Heart left ventricle (tissue), 16 donors: ENCODE measurements at regions not wholly inside any gene's neighbourhood (a gene's known extent, or its start where the extent isn't known, plus 50 kb on each side); places are given as distances from the start of the nearest gene placed in this dataset.
A peak's percentile ranks its signal among the peaks of the same experiment; 100 is the strongest.

ENCODE experiments used
- ATAC-seq, 4 donors: fragments of 200-7000 bp; cut with Tn5 transposase; one replicate each; pipeline ENCODE4 v1.9.1; 2020 to 2022; ENCODE audit warnings: moderate library complexity in 4 of 4, mild to moderate bottlenecking in 3 of 4, moderate number of reproducible peaks in 1 of 4
- DNase-seq, 5 donors: peaks; one replicate each; pipeline ENCODE4 v3.0.0-alpha.2; 2020
- H3K27ac ChIP-seq, 12 donors: fragments of 200-600 bp; sonication (generic) in 4 of 12; one replicate each; pipeline versions ENCODE4 v1.5.0 to v1.8.0; 2016 to 2022; ENCODE audit warnings: mild to moderate bottlenecking in 2 of 12
- H3K27me3 ChIP-seq, 9 donors: fragments of 200-600 bp; sonication (generic) in 2 of 9; one replicate each; pipeline versions ENCODE4 v1.5.1 to v1.8.0; 2016 to 2022; ENCODE audit warnings: mild to moderate bottlenecking in 3 of 9
- H3K36me3 ChIP-seq, 9 donors: fragments of 200-600 bp; sonication (generic) in 2 of 9; one replicate each; pipeline versions ENCODE4 v1.5.0 to v1.8.0; 2018 to 2022; ENCODE audit warnings: mild to moderate bottlenecking in 2 of 9
- H3K4me1 ChIP-seq, 12 donors: fragments of 200-600 bp; sonication (generic) in 4 of 12; one replicate each; pipeline versions ENCODE4 v1.5.0 to v1.8.0; 2016 to 2022; ENCODE audit warnings: mild to moderate bottlenecking in 3 of 12
- H3K4me3 ChIP-seq, 12 donors: fragments of 200-600 bp; sonication (generic) in 4 of 12; one replicate each; pipeline versions ENCODE4 v1.5.0 to v1.8.0; 2017 to 2022; ENCODE audit warnings: mild to moderate bottlenecking in 9 of 12, moderate library complexity in 4 of 12
- H3K9me3 ChIP-seq, 12 donors: fragments of 200-600 bp; sonication (generic) in 4 of 12; one replicate each; pipeline versions ENCODE4 v1.5.0 to v1.8.0; 2016 to 2022; ENCODE audit warnings: mild to moderate bottlenecking in 1 of 12
- POLR2A ChIP-seq, 2 donors: fragments of 450-650 bp; IDR thresholded peaks; one replicate each; pipeline ENCODE4 v1.6.1; 2017; ENCODE audit warnings: antibody characterized with exemption in 2 of 2, mild to moderate bottlenecking in 2 of 2, moderate library complexity in 2 of 2
- WGBS, 4 donors: extraction: QIAGEN DNeasy Blood & Tissue Kit in 2 of 4; methylation state at CpG; one replicate each; pipeline versions ENCODE4 v1.1.5 to v1.1.7; 2013 to 2018; 5-methylcytosine and 5-hydroxymethylcytosine counted together
- intact Hi-C, 10 donors: fragments of 100-400 bp; cut with DNase I; formaldehyde crosslinking; loops; one replicate each; pipeline versions ENCODE4 v1.11.1 to v1.14.2; 2022
- TF ChIP-seq, protein P1 (sequence below), 12 donors: fragments of 200-600 bp; sonication (generic) in 4 of 12; IDR thresholded peaks; one replicate each; pipeline versions ENCODE4 v1.5.0 to v1.8.0; 2018 to 2022; ENCODE audit warnings: antibody characterized with exemption in 12 of 12, mild to moderate bottlenecking in 5 of 12
- donor health status: ischemic (EF 13 %, LVEDD 7.1; RV severe dilation, severe dysfunction).
- donor health status: healthy with polysubstance abuse.
- donor health status: DM: no; HTN: yes; CAD: no.
- donor health status: DM: no; HTN: no; CAD: no.
- donor health status: ischemic (EF 25% LVEDD 6.9; RV normal size, moderate dysfunction).
- donor health status: ischemic (EF 25% LVEDD 5.7; RV mildly dilated, moderate dysfunction).
- donor health status: healthy.
- donor health status: DM: yes; HTN: yes; CAD: no.
- donor health status: ischemic (EF 35%, LVEDD 5.7; RV mildly dilated, moderate dysfunction).
- donor health status: nonischemic (EF 11% LVEDD 7.7; RV severe dilation, severe dysfunction).
- donor health status: DM: yes; HTN: yes; CAD: no.
- donor health status: PGD.
- donor health status: ischemic (EF 29% LVEDD 5.4; RV normal size, mild dysfunction).
- donor health status: nonischemic (EF 23%, LVEDD 6.1; RV moderate dilation, normal function).

DNA sequence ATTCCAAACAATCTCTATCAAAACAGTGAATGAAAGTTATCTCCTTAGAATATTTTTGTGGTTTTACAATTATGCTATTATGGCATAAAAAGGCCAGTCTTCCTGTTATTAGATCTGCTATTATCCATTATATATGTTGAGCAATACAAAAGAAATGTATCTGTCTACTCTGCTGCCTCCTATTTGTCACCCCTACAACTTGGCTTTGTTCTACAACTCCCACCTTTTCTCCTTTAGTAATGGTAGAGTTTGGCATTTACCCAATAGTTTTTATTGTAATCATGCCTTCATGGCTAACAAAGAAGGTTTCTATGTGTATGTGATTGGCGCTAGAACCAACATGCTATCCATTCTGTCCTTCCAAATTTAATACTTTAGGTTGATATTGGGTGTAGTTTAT, 189.2 kb upstream of the PRDM9 start:
- no peaks in the 10 kb centered on the region for H3K27me3 ChIP-seq
- H3K36me3 ChIP-seq, result no peaks in the 10 kb centered on the region
- ATAC-seq (no peak), DNase-seq (no peak)
- H3K27ac ChIP-seq, result no peak overlapping the region
- intact Hi-C loops, result no loop called here
- H3K4me1 ChIP-seq, result no peaks in the 10 kb centered on the region
- whole genome bisulfite sequencing, 4 donors, result 93 to 98% (median 96%) methylated on average over 1 of the region's 1 CpG
- H3K9me3 ChIP-seq, result no peaks in the 10 kb centered on the region
- no peak overlapping the region for H3K4me3 ChIP-seq
- TF ChIP-seq, protein P1, sequence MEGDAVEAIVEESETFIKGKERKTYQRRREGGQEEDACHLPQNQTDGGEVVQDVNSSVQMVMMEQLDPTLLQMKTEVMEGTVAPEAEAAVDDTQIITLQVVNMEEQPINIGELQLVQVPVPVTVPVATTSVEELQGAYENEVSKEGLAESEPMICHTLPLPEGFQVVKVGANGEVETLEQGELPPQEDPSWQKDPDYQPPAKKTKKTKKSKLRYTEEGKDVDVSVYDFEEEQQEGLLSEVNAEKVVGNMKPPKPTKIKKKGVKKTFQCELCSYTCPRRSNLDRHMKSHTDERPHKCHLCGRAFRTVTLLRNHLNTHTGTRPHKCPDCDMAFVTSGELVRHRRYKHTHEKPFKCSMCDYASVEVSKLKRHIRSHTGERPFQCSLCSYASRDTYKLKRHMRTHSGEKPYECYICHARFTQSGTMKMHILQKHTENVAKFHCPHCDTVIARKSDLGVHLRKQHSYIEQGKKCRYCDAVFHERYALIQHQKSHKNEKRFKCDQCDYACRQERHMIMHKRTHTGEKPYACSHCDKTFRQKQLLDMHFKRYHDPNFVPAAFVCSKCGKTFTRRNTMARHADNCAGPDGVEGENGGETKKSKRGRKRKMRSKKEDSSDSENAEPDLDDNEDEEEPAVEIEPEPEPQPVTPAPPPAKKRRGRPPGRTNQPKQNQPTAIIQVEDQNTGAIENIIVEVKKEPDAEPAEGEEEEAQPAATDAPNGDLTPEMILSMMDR (IDR thresholded peaks at IDR 0.05), result no peak
- TF ChIP-seq POLR2A (IDR thresholded peaks at IDR 0.05), result no peak

DNA sequence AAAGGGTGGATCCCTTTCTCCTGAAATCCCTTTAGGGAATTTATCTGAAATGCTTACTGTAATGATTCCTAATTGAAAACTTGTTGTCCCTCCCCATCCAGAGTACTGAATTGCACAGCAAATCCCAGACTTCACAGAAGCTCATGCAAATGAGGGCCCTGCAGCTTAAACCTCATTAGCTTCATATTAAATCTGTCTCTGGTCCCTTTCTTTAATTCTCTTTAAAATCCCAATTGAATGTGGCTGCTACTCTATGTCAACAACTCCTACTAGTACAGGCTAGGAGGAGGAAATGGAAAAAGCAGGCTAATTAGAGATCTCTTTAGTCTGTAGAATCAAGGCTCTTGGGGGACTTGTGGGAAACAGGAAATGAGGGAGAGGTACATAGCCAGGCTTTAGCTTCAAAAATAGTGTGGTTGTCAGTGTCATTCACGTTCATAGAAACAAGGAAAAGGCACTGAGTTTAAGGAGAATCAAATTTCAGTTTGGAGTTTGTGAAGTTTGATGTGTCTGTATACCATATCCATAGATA, 191.3 kb upstream of the PRDM9 start:
- ATAC-seq, result no peak
- H3K27me3 ChIP-seq, result no peaks in the 10 kb centered on the region
- no peaks in the 10 kb centered on the region for H3K36me3 ChIP-seq
- peak overlapping the region in 1 of 12 donors; percentile 16 for H3K27ac ChIP-seq
- intact Hi-C loops, result no loop called here
- H3K4me1 ChIP-seq, result no peaks in the 10 kb centered on the region
- no peak overlapping the region for H3K4me3 ChIP-seq
- DNase-seq, result no peak
- H3K9me3 ChIP-seq, result no peaks in the 10 kb centered on the region
- no peak for TF ChIP-seq POLR2A (IDR thresholded peaks at IDR 0.05)
- TF ChIP-seq, protein P1 (IDR thresholded peaks at IDR 0.05), result no peak
- WGBS, 4 donors, result 23 to 35% (median 30%) methylated on average over 1 of the region's 1 CpG

DNA sequence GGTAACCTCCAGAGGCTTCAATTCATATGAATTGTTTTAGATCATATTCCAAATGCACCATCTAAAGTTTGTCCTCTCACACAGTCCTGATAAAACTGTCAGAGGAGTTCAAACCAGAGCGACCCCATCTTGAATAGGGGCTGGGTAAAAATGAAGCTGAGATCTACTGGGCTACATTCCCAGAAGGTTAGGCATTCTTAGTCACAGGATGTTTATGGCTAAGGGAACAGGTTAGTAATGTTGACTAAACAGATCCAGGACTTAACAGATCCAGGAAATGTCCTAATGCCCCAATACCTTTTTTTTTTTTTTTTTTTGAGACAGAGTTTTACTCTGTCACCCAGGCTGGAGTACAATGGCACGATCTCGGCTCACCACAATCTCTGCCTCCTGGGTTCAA, 192.6 kb upstream of the PRDM9 start:
- Histone ChIP-seq H3K4me1 (no peaks in the 10 kb centered on the region), H3K27ac (no peak overlapping the region), H3K27me3 (no peaks in the 10 kb centered on the region), H3K4me3 (no peak overlapping the region), H3K9me3 (no peaks in the 10 kb centered on the region), H3K36me3 (no peaks in the 10 kb centered on the region)
- 80 to 92% (median 83%) methylated on average over 3 of the region's 3 CpGs for WGBS, 4 donors
- TF ChIP-seq, protein P1 (IDR thresholded peaks at IDR 0.05), result no peak
- no peak for TF ChIP-seq POLR2A (IDR thresholded peaks at IDR 0.05)
- no peak for ATAC-seq
- no peak for DNase-seq
- intact Hi-C loops, result no loop called here

DNA sequence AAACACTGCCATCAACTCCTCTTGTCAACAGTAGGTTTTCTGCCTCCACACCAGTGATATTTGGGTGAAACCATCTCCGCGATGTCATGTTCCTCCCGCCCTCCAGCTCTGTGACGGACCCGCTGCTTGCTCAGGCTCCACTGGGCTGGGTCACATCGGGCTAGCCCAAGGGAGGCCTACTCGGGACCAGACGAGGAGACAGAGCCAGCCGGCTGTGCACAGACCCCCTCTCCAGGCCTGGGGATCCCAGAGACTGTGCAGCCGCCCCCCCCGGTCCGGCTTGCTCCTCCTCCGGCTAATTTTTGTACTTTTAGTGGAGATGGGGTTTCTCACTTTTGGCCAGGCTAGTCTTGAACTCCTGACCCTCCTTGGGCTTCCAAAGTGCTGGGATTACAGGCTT, 202.4 kb upstream of the PRDM9 start:
- H3K9me3 ChIP-seq, result peaks cover 0 to 3% (median 0%) of the 10 kb centered on the region in 12 donors
- H3K36me3 ChIP-seq, result no peaks in the 10 kb centered on the region
- no peak for ATAC-seq
- no peaks in the 10 kb centered on the region for H3K4me1 ChIP-seq
- TF ChIP-seq POLR2A (IDR thresholded peaks at IDR 0.05), result no peak
- TF ChIP-seq, protein P1 (IDR thresholded peaks at IDR 0.05), result no peak
- no peak overlapping the region for H3K4me3 ChIP-seq
- intact Hi-C loops, result no loop called here
- 86 to 100% (median 94%) methylated on average over 1 to 13 of the region's 13 CpGs for WGBS, 4 donors
- H3K27me3 ChIP-seq, result no peaks in the 10 kb centered on the region
- no peak for DNase-seq
- no peak overlapping the region for H3K27ac ChIP-seq
